Esophagus muscularis mucosa (tissue), 3 donors: ENCODE measurements at regions not wholly inside any gene's neighbourhood (a gene's known extent, or its start where the extent isn't known, plus 50 kb on each side); places are given as distances from the start of the nearest gene placed in this dataset.

ENCODE experiments used
- EP300 ChIP-seq: sonication (generic); formaldehyde crosslinking; IDR thresholded peaks from one replicate; pipeline ENCODE4 v1.6.1; 2017; ENCODE audit warnings: antibody characterized with exemption
- POLR2AphosphoS5 ChIP-seq, 2 donors: sonication (generic); formaldehyde crosslinking; IDR thresholded peaks; one replicate each; pipeline ENCODE4 v1.6.1; 2017; ENCODE audit warnings: antibody characterized with exemption in 2 of 2

DNA sequence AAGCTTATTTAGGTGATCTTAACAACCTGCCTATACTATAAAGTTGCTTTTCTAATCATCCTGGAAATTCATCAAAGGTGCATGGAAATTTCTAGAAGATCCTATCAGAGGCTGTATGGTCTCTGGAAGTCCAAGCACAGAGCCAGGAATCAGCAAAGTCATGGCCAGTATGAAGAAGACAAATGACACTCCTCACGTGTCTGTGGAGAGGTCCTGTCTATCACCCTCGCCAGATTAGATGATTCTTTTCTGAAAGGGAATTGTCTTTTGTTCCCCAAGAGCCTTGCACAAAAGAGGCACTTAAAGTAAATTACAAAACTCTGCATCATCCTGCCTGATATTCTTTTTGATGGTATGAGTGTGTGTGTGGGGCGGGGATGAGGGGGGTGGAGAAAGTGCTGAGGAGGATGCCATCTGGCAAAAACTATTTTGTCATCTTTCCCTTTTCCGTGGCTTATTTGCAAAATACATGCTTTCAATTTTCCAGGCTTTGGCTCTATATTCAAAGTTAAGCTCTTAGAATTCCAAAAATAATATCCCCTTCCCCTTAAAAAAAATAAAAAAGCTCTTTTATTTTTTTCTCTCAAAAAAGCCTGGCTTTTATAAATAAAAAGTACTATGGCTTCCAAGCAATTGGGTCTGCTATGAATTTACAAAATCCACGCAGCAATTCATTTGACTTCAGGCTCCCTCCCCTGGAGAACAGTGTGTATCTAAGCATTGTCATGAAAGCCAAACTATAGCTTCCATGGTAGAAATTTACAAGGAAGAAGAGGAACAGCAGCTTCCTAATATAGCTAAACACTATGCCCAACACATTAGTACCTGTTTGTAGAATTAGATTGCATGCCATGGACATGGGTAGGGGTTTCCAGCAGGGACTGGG, 185.2 kb upstream of the ARG1 start:
- TF ChIP-seq EP300 = no peak
- no peak for TF ChIP-seq POLR2AphosphoS5 (IDR thresholded peaks at IDR 0.05)
